GM13977 (cell line): ENCODE measurements at regions not wholly inside any gene's neighbourhood (a gene's known extent, or its start where the extent isn't known, plus 50 kb on each side); places are given as distances from the start of the nearest gene placed in this dataset.

ENCODE experiments used
- DNase-seq: peaks from one replicate; pipeline ENCODE4 v3.0.0; 2012; ENCODE audit warnings: low spot score
- in situ Hi-C: fragments of 300-500 bp; cut with MboI; formaldehyde crosslinking; loops from one replicate; pipeline ENCODE4 v1.12.0; 2022; ENCODE audit warnings: low sequenced_read_pairs, low pct_unique_long_range_greater_than_20kb, mixed read lengths, inconsistent platforms; ENCODE audit not compliant: unreplicated experiment
- TF ChIP-seq, protein P1 (sequence below): IDR thresholded peaks from 2 replicates; pipeline ENCODE4 v1.5.1; 2012; ENCODE audit warnings: mild to moderate bottlenecking, control low read depth; ENCODE audit not compliant: insufficient read depth; ENCODE audit errors: extremely low read depth, missing control alignments

GRCh38 chr6:5860849-5861248 is 145.9 kb downstream of the NRN1 start:
- DNase-seq: no peak
- in situ Hi-C loops: no loop called here
- TF ChIP-seq, protein P1, sequence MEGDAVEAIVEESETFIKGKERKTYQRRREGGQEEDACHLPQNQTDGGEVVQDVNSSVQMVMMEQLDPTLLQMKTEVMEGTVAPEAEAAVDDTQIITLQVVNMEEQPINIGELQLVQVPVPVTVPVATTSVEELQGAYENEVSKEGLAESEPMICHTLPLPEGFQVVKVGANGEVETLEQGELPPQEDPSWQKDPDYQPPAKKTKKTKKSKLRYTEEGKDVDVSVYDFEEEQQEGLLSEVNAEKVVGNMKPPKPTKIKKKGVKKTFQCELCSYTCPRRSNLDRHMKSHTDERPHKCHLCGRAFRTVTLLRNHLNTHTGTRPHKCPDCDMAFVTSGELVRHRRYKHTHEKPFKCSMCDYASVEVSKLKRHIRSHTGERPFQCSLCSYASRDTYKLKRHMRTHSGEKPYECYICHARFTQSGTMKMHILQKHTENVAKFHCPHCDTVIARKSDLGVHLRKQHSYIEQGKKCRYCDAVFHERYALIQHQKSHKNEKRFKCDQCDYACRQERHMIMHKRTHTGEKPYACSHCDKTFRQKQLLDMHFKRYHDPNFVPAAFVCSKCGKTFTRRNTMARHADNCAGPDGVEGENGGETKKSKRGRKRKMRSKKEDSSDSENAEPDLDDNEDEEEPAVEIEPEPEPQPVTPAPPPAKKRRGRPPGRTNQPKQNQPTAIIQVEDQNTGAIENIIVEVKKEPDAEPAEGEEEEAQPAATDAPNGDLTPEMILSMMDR: no peak

DNA sequence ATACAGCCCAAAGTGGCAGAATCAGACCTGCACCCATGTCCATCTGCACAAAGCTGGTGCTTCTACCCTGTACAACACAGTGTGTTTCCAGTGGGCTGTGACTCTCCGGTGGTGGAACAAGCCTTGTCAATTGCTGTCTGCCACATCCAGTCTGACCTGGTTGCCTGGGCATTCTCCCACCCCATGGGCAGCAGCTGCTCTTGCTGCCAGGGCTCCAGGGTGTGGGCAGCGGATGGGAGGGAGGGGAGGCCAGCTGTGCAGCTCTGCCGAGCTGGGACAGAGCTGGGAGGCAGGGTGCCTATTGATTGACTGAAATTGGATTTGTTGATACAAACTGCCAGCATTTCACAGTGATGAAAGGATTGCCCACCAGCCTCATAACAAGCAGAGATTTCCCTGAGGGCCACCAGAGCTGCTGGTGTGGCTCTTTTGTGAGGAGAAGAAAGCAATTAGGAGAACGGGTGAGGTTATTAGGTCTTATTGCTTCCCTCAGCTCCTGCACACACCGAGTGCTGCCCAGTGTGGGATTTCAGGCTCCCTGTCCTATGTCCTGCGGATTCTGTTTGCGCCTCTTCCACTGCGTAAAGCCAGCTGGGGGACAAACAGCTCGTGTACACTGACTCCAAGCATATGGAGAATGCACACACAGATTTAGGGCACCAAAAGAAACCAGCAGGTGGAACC is 150.8 kb downstream of the NRN1 start:
- TF ChIP-seq, protein P1: no peak
- in situ Hi-C loops: no loop called here
- no peak for DNase-seq

DNA sequence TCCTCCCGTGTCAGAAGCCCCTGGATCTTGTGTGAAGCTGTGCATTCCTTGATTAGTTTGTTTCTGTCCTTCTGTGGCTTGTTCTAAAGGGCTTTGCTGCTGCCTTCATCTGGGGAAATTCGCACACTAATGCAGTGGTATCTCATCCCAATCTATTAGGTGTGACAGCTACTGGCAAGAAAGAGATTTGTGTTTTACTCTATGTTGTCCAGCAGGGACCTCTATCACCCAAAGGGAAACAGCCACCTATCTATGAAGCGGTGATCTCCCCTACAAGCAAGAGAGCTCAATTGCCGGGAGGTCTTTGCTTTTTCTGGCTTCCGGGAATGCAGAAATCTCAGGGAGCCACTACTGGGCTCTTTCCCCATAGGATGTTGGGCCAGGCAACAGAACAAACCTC is 151.8 kb downstream of the NRN1 start:
- TF ChIP-seq, protein P1: no peak
- in situ Hi-C loops: no loop called here
- no peak for DNase-seq

- TF ChIP-seq, protein P1: no peak
- in situ Hi-C loops: no loop called here
- DNase-seq: peak; percentile 68
These were observed 155.4 kb downstream of the NRN1 start for GRCh38 chr6:5851261-5851757.

DNA sequence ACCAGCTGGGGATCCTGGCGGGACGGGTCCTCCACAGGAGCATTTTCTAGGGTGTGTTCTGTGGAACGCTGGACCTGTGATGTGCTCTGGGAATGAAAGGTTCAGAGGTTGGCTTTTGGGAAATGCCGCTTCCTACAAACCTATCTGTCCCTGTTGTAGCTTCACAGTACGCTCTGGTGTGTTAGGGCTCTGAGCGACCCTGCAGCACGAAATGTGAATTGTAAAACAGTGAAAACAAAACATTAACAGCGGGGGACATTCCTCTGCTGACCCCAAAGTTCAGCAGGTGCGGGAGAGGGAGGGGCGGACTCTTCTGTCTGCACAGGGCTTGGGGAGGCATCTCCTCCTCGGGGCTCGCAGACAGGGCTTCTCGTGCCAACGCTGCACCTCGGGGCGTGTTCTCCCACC is 155.9 kb downstream of the NRN1 start:
- in situ Hi-C loops: no loop called here
- DNase-seq: no peak
- TF ChIP-seq, protein P1: no peak

DNA sequence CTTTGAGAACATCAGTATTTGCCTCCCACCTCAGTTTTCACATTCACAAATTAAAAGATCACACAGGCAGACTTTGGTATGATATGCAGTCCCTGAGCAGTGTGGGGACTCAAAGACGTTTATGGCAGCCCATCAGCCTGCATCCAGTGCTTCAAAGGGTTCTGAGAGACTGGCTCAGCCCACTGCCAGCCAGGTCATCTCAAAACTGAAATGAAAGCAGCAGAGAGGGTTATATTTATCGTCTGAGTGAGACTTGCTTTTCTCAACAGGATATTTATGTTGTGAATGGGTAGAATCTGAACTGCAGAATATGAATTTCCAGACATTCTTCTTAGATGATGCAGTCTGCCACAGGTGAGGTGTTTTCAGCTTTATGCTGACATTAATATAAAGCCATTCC is 159.8 kb downstream of the NRN1 start:
- TF ChIP-seq, protein P1: no peak
- no peak for DNase-seq
- in situ Hi-C loops: no loop called here
